HepG2 (cell line): ENCODE measurements at regions not wholly inside any gene's neighbourhood (a gene's known extent, or its start where the extent isn't known, plus 50 kb on each side); places are given as distances from the start of the nearest gene placed in this dataset.
A peak's percentile ranks its signal among the peaks of the same experiment; 100 is the strongest.

ENCODE experiments used
- ATAC-seq: fragments of 200-7000 bp; cut with Tn5 transposase; 3 replicates; pipeline ENCODE4 v1.9.1; 2020; ENCODE audit warnings: mild to moderate bottlenecking, moderate library complexity
- BruUV-seq: library from RNA; stranded (reverse); fragments of 400-500 nt; replicated peaks from 2 replicates; lab custom pipeline; 2021; lab: Mats Ljungman, UMichigan
- CTCF ChIA-PET: fragments of 300-600 bp; formaldehyde crosslinking; extraction: SDS; loops from one replicate; lab custom pipeline; 2021; ENCODE audit warnings: low total read pairs, inconsistent platforms, low intra/inter-chr PET ratio; lab: Yijun Ruan, JAX
- POLR2A ChIA-PET: fragments of 350-600 bp; sonication (Branson Sonifier 250); formaldehyde crosslinking; loops from one replicate; lab custom pipeline; 2020; ENCODE audit warnings: antibody characterized with exemption, inconsistent platforms; lab: Yijun Ruan, JAX
- DNase-seq: peaks from one replicate; pipeline ENCODE4 v3.0.0-alpha.2; 2015; ENCODE audit warnings: low spot score
- FAIRE-seq: peaks from 3 replicates; lab custom pipeline; 2011; peaks lifted over from hg19 to GRCh38; lab: Jason Lieb, UNC
- H2AFZ ChIP-seq: one replicate; pipeline ENCODE4 v1.6.1; 2011; ENCODE audit warnings: low read length, inconsistent platforms
- H3K27ac ChIP-seq: fragments of 300-600 bp; 3 replicates; pipeline ENCODE4 v1.8.0; 2011; ENCODE audit warnings: mixed run types, mild to moderate bottlenecking, mixed read lengths, low read length, inconsistent platforms; ENCODE audit not compliant: insufficient read depth; ENCODE audit errors: extremely low read length
- H3K27me3 ChIP-seq, 2 experiments: fragments of 200-600 bp in 1 of 2; 2 replicates in 1 of 2; 3 replicates in 1 of 2; pipeline versions ENCODE4 v1.6.0 to v1.8.0; 2011; ENCODE audit warnings: low read length in 2 of 2, mild to moderate bottlenecking in 2 of 2, moderate library complexity in 2 of 2, inconsistent platforms in 1 of 2; ENCODE audit not compliant: insufficient read depth in 2 of 2, control insufficient read depth in 1 of 2
- H3K36me3 ChIP-seq, 2 experiments: fragments of 200-600 bp in 1 of 2; replicated peaks in 1 of 2; 2 replicates in 1 of 2; 3 replicates in 1 of 2; pipeline versions ENCODE4 v1.5.1 to v1.8.0; 2011; ENCODE audit warnings: low read length in 2 of 2, inconsistent platforms in 1 of 2; ENCODE audit not compliant: insufficient read depth in 2 of 2, control insufficient read depth in 1 of 2
- H3K4me1 ChIP-seq: 2 replicates; pipeline ENCODE4 v1.5.1; 2012; ENCODE audit warnings: low read length, inconsistent platforms; ENCODE audit not compliant: insufficient read depth
- H3K4me2 ChIP-seq: 2 replicates; pipeline ENCODE4 v1.6.0; 2011; ENCODE audit warnings: low read depth, low read length, inconsistent platforms
- H3K4me3 ChIP-seq, 3 experiments: fragments of 200-600 bp in 1 of 3; sonication (generic), shearing (Covaris generic) in 1 of 3; replicated peaks in 1 of 3; 2 replicates each; pipeline ENCODE4 v1.5.1; 2011 to 2016; ENCODE audit warnings: low read length in 3 of 3, inconsistent platforms in 2 of 3, low read depth in 2 of 3, mild to moderate bottlenecking in 2 of 3, control low read depth in 1 of 3, mixed read lengths in 1 of 3; ENCODE audit not compliant: insufficient read depth in 1 of 3
- H3K79me2 ChIP-seq: one replicate; pipeline ENCODE4 v1.6.1; 2011; ENCODE audit warnings: low read length, inconsistent platforms; ENCODE audit not compliant: insufficient read depth
- H3K9ac ChIP-seq: 2 replicates; pipeline ENCODE4 v1.6.0; 2011; ENCODE audit warnings: mild to moderate bottlenecking, low read depth, low read length, inconsistent platforms; ENCODE audit not compliant: insufficient read depth
- H3K9me3 ChIP-seq: 2 replicates; pipeline ENCODE4 v1.5.1; 2012; ENCODE audit warnings: mild to moderate bottlenecking, low read length
- H4K20me1 ChIP-seq: 2 replicates; pipeline ENCODE4 v1.6.0; 2011; ENCODE audit warnings: inconsistent platforms, mild to moderate bottlenecking, low read length, moderate library complexity; ENCODE audit not compliant: insufficient read depth
- CENPX ChIP-seq: sonication (generic); formaldehyde crosslinking; IDR thresholded peaks from 2 replicates; pipeline ENCODE4 v1.9.0; 2021; ENCODE audit warnings: mild to moderate bottlenecking, missing genetic modification reagents, moderate library complexity
- CHD2 ChIP-seq: IDR thresholded peaks from 2 replicates; pipeline ENCODE4 v1.6.1; 2011; ENCODE audit warnings: low read depth, low read length, improper control_type of control experiment
- FOXC1 ChIP-seq: sonication (generic); formaldehyde crosslinking; IDR thresholded peaks from 2 replicates; pipeline ENCODE4 v1.8.0; 2022; ENCODE audit warnings: mild to moderate bottlenecking, missing genetic modification reagents, borderline replicate concordance
- KLF9 ChIP-seq: IDR thresholded peaks from 2 replicates; pipeline ENCODE4 v1.6.1; 2016; ENCODE audit warnings: low read depth
- NFYC ChIP-seq: IDR thresholded peaks from 2 replicates; pipeline ENCODE4 v1.6.1; 2016; ENCODE audit warnings: missing genetic modification reagents, missing compliant biosample characterization
- PLSCR1 ChIP-seq: sonication (generic); formaldehyde crosslinking; IDR thresholded peaks from 2 replicates; pipeline ENCODE4 v1.5.0; 2020; ENCODE audit warnings: missing genetic modification reagents, mild to moderate bottlenecking, borderline replicate concordance
- SIX1 ChIP-seq: sonication (generic); formaldehyde crosslinking; IDR thresholded peaks from 2 replicates; pipeline ENCODE4 v1.4.0; 2020; ENCODE audit warnings: missing genetic modification reagents, borderline replicate concordance
- SOX6 ChIP-seq, 2 experiments: fragments of 450-650 bp in 1 of 2; sonication (generic) in 1 of 2; formaldehyde crosslinking in 1 of 2; IDR thresholded peaks; 2 replicates each; pipeline versions ENCODE4 v1.4.0 to v1.6.1; 2017 to 2020; ENCODE audit warnings: antibody characterized with exemption in 1 of 2, mild to moderate bottlenecking in 1 of 2, missing genetic modification reagents in 1 of 2
- TEAD2 ChIP-seq: sonication (generic); formaldehyde crosslinking; IDR thresholded peaks from 2 replicates; pipeline ENCODE4 v1.9.0; 2021; ENCODE audit warnings: missing genetic modification reagents
- XRCC5 ChIP-seq: fragments of 200-400 bp; formaldehyde crosslinking; optimal IDR thresholded peaks from 2 replicates; pipeline ENCODE3; 2017; ENCODE audit warnings: mild to moderate bottlenecking, low read length
- ZFP37 ChIP-seq: sonication (generic); formaldehyde crosslinking; IDR thresholded peaks from 2 replicates; pipeline ENCODE4 v1.4.0; 2020; ENCODE audit warnings: missing genetic modification reagents, borderline replicate concordance
- ZNF441 ChIP-seq: sonication (generic); formaldehyde crosslinking; IDR thresholded peaks from 2 replicates; pipeline ENCODE4 v1.7.0; 2021; ENCODE audit warnings: missing genetic modification reagents, borderline replicate concordance
- ZNF761 ChIP-seq: sonication (generic); formaldehyde crosslinking; conservative IDR thresholded peaks from 2 replicates; pipeline ENCODE4 v1.4.0; 2020; ENCODE audit warnings: mild to moderate bottlenecking, missing genetic modification reagents
- WGBS: methylation state at CpG from one replicate; pipeline ENCODE4 v1.1.6; 2017; ENCODE audit warnings: low lambda C conversion rate; 5-methylcytosine and 5-hydroxymethylcytosine counted together
- in situ Hi-C: cut with HindIII; loops from 2 replicates; pipeline ENCODE4 v1.10.0; 2017; ENCODE audit warnings: low pct_unique_long_range_greater_than_20kb; ENCODE audit not compliant: extremely low pct_ligation_motif_present
- intact Hi-C: fragments of 100-400 bp; cut with micrococcal nuclease; formaldehyde crosslinking; loops from one replicate; pipeline ENCODE4 v1.10.0; 2022; ENCODE audit not compliant: unreplicated experiment
- TF ChIP-seq, protein P1 (sequence below): sonication (generic); formaldehyde crosslinking; IDR thresholded peaks from 2 replicates; pipeline ENCODE4 v1.4.0; 2020; ENCODE audit warnings: missing genetic modification reagents
- TF ChIP-seq, protein P2 (sequence below): sonication (generic); formaldehyde crosslinking; IDR thresholded peaks from 2 replicates; pipeline ENCODE4 v1.4.0; 2020; ENCODE audit warnings: missing genetic modification reagents
- TF ChIP-seq, protein P3 (sequence below), 2 experiments: sonication (generic) in 1 of 2; formaldehyde crosslinking in 1 of 2; IDR thresholded peaks; 2 replicates each; pipeline versions ENCODE4 v1.5.1 to v1.6.1; 2011 to 2020; ENCODE audit warnings: borderline replicate concordance in 1 of 2, low read depth in 1 of 2, low read length in 1 of 2, mild to moderate bottlenecking in 1 of 2, missing genetic modification reagents in 1 of 2, moderate library complexity in 1 of 2

- Histone ChIP-seq H4K20me1 (no peaks in the 10 kb centered on the region), H3K4me2 (no peak overlapping the region), H3K36me3 (no peaks in the 10 kb centered on the region), H3K79me2 (no peaks in the 10 kb centered on the region), H3K4me3 (no peak overlapping the region), H3K27me3 (peaks cover 4 to 33% of the 10 kb centered on the region in 2 experiments; a peak in 3 of 5 replicates), H3K9me3 (no peaks in the 10 kb centered on the region), H2AFZ (no peak overlapping the region), H3K4me1 (no peaks in the 10 kb centered on the region), H3K9ac (no peak overlapping the region), H3K27ac (no peak overlapping the region)
- DNase-seq (no peak), ATAC-seq (no peak), FAIRE-seq (peak; percentile 30)
- in situ Hi-C loops (no loop called here), intact Hi-C loops (no loop called here)
- ChIA-PET POLR2A (no interaction called here), CTCF (no interaction called here)
- no peak for TF ChIP-seq XRCC5
- no peak for TF ChIP-seq TEAD2 (CRISPR knock-in tag)
- TF ChIP-seq, protein P1, sequence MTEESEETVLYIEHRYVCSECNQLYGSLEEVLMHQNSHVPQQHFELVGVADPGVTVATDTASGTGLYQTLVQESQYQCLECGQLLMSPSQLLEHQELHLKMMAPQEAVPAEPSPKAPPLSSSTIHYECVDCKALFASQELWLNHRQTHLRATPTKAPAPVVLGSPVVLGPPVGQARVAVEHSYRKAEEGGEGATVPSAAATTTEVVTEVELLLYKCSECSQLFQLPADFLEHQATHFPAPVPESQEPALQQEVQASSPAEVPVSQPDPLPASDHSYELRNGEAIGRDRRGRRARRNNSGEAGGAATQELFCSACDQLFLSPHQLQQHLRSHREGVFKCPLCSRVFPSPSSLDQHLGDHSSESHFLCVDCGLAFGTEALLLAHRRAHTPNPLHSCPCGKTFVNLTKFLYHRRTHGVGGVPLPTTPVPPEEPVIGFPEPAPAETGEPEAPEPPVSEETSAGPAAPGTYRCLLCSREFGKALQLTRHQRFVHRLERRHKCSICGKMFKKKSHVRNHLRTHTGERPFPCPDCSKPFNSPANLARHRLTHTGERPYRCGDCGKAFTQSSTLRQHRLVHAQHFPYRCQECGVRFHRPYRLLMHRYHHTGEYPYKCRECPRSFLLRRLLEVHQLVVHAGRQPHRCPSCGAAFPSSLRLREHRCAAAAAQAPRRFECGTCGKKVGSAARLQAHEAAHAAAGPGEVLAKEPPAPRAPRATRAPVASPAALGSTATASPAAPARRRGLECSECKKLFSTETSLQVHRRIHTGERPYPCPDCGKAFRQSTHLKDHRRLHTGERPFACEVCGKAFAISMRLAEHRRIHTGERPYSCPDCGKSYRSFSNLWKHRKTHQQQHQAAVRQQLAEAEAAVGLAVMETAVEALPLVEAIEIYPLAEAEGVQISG (CRISPR knock-in tag), result no peak
- TF ChIP-seq CHD2, result no peak
- TF ChIP-seq SOX6 (IDR thresholded peaks at IDR 0.05), result 0 out of 2 replicates have a peak, but pooled peaks have one; percentile 39
- TF ChIP-seq SOX6 (CRISPR knock-in tag; IDR thresholded peaks at IDR 0.05), result no peak
- no peak for TF ChIP-seq KLF9 (CRISPR knock-in tag)
- no peak for TF ChIP-seq CENPX (CRISPR knock-in tag)
- TF ChIP-seq NFYC (CRISPR knock-in tag), result 0 out of 2 replicates have a peak, but pooled peaks have one; percentile 27
- TF ChIP-seq, protein P2, sequence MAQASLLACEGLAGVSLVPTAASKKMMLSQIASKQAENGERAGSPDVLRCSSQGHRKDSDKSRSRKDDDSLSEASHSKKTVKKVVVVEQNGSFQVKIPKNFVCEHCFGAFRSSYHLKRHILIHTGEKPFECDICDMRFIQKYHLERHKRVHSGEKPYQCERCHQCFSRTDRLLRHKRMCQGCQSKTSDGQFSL (CRISPR knock-in tag), result no peak
- no peak for TF ChIP-seq ZFP37 (CRISPR knock-in tag)
- TF ChIP-seq ZNF441, result no peak
- no peak for TF ChIP-seq SIX1 (CRISPR knock-in tag)
- TF ChIP-seq, protein P3, sequence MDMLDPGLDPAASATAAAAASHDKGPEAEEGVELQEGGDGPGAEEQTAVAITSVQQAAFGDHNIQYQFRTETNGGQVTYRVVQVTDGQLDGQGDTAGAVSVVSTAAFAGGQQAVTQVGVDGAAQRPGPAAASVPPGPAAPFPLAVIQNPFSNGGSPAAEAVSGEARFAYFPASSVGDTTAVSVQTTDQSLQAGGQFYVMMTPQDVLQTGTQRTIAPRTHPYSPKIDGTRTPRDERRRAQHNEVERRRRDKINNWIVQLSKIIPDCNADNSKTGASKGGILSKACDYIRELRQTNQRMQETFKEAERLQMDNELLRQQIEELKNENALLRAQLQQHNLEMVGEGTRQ (IDR thresholded peaks at IDR 0.05; ENCODE audit: low read depth, low read length), result peak; percentile 51; the same call in 1 of the 2 replicates
- TF ChIP-seq, protein P3 (CRISPR knock-in tag; IDR thresholded peaks at IDR 0.05; ENCODE audit: borderline replicate concordance), result no peak; the same call in 1 of the 2 replicates
- no peak for TF ChIP-seq PLSCR1 (CRISPR knock-in tag)
- TF ChIP-seq FOXC1 (CRISPR knock-in tag), result no peak
- TF ChIP-seq ZNF761 (CRISPR knock-in tag), result no peak
- WGBS, result 50% methylated on average over 5 of the region's 5 CpGs
- BruUV-seq, result no TSS peak
Observed at GRCh38 chr16:54657058-54657708, 273.5 kb upstream of the IRX5 start.
